A549 (cell line): ENCODE measurements at regions not wholly inside any gene's neighbourhood (a gene's known extent, or its start where the extent isn't known, plus 50 kb on each side); places are given as distances from the start of the nearest gene placed in this dataset.
"Not testable (repeated sequence)": the region's sequence is repeated elsewhere in the genome, so short reads cannot be mapped to it uniquely, and the experiment has no call there.

Experiments
- JUNB ChIP-seq: fragments of >200 bp; sonication (Bioruptor Twin); formaldehyde crosslinking; IDR thresholded peaks from 2 replicates; pipeline ENCODE4 v1.6.1; 2016
- MAFK ChIP-seq: fragments of 450-650 bp; IDR thresholded peaks from 2 replicates; pipeline ENCODE4 v1.6.1; 2014; ENCODE audit not compliant: partially characterized antibody
- RAD21 ChIP-seq, 2 experiments: fragments of >200 bp in 1 of 2; sonication (Bioruptor Twin) in 1 of 2; formaldehyde crosslinking in 1 of 2; IDR thresholded peaks in 1 of 2; conservative IDR thresholded peaks in 1 of 2; 2 replicates in 1 of 2; 3 replicates in 1 of 2; pipeline ENCODE4 v1.6.1; 2012 to 2018; ENCODE audit warnings: inconsistent platforms in 1 of 2
- ZNF302 ChIP-seq: fragments of 250-450 bp; sonication (Bioruptor Pico); IDR thresholded peaks from 2 replicates; pipeline ENCODE4 v1.9.0; 2021; ENCODE audit warnings: inconsistent platforms, mild to moderate bottlenecking, moderate library complexity
- TF ChIP-seq, protein P1 (sequence below): fragments of 150-350 bp; IDR thresholded peaks from 2 replicates; pipeline ENCODE4 v1.6.1; 2014; ENCODE audit warnings: low read depth, mild to moderate bottlenecking, low read length
- TF ChIP-seq, protein P2 (sequence below): fragments of >200 bp; sonication (Bioruptor Twin); formaldehyde crosslinking; IDR thresholded peaks from 3 replicates; pipeline ENCODE4 v1.5.1; 2016
- TF ChIP-seq, protein P3 (sequence below): fragments of 250-450 bp; sonication (Bioruptor Pico); IDR thresholded peaks from 2 replicates; pipeline ENCODE4 v1.5.0; 2021; ENCODE audit warnings: mild to moderate bottlenecking, moderate library complexity, borderline replicate concordance

DNA sequence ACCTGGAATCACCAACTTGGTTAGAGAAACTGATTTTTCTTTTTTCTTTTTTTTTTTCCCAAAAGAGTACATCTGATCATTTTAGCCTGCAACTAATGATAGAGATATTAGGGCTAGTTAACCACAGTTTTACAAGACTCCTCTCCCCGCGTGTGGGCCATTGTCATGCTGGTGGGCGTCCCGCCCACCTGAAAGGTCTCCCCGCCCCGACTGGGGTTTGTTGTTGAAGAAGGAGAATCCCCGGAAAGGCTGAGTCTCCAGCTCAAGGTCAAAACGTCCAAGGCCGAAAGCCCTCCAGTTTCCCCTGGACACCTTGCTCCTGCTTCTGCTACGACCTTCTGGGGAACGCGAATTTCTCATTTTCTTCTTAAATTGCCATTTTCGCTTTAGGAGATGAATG lies 162.0 kb downstream of the RTL9 start:
- TF ChIP-seq, protein P1, sequence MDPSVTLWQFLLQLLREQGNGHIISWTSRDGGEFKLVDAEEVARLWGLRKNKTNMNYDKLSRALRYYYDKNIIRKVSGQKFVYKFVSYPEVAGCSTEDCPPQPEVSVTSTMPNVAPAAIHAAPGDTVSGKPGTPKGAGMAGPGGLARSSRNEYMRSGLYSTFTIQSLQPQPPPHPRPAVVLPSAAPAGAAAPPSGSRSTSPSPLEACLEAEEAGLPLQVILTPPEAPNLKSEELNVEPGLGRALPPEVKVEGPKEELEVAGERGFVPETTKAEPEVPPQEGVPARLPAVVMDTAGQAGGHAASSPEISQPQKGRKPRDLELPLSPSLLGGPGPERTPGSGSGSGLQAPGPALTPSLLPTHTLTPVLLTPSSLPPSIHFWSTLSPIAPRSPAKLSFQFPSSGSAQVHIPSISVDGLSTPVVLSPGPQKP = not testable (repeated sequence)
- not testable (repeated sequence) for TF ChIP-seq JUNB; ZNF302 (CRISPR knock-in tag); RAD21 (conservative IDR thresholded peaks at IDR 0.05 in 1 of 2, IDR thresholded peaks at IDR 0.05 in 1 of 2); MAFK
- TF ChIP-seq, protein P2, sequence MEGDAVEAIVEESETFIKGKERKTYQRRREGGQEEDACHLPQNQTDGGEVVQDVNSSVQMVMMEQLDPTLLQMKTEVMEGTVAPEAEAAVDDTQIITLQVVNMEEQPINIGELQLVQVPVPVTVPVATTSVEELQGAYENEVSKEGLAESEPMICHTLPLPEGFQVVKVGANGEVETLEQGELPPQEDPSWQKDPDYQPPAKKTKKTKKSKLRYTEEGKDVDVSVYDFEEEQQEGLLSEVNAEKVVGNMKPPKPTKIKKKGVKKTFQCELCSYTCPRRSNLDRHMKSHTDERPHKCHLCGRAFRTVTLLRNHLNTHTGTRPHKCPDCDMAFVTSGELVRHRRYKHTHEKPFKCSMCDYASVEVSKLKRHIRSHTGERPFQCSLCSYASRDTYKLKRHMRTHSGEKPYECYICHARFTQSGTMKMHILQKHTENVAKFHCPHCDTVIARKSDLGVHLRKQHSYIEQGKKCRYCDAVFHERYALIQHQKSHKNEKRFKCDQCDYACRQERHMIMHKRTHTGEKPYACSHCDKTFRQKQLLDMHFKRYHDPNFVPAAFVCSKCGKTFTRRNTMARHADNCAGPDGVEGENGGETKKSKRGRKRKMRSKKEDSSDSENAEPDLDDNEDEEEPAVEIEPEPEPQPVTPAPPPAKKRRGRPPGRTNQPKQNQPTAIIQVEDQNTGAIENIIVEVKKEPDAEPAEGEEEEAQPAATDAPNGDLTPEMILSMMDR = not testable (repeated sequence)
- TF ChIP-seq, protein P3, sequence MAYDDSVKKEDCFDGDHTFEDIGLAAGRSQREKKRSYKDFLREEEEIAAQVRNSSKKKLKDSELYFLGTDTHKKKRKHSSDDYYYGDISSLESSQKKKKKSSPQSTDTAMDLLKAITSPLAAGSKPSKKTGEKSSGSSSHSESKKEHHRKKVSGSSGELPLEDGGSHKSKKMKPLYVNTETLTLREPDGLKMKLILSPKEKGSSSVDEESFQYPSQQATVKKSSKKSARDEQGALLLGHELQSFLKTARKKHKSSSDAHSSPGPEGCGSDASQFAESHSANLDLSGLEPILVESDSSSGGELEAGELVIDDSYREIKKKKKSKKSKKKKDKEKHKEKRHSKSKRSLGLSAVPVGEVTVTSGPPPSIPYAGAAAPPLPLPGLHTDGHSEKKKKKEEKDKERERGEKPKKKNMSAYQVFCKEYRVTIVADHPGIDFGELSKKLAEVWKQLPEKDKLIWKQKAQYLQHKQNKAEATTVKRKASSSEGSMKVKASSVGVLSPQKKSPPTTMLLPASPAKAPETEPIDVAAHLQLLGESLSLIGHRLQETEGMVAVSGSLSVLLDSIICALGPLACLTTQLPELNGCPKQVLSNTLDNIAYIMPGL (CRISPR knock-in tag) = not testable (repeated sequence)
